GM23338 (cell line): ENCODE measurements at regions not wholly inside any gene's neighbourhood (a gene's known extent, or its start where the extent isn't known, plus 50 kb on each side); places are given as distances from the start of the nearest gene placed in this dataset.

Experiments used
- CREB1 ChIP-seq: fragments of 250-450 bp; sonication (Bioruptor Pico); IDR thresholded peaks from 2 replicates; pipeline ENCODE4 v1.5.0; 2020; ENCODE audit warnings: low read depth, mild to moderate bottlenecking, moderate library complexity
- CTCF ChIP-seq, 2 experiments: fragments of 200-600 bp in 1 of 2; sonication (generic) in 1 of 2; conservative IDR thresholded peaks; 2 replicates each; pipeline versions ENCODE4 v1.5.1 to v1.6.1; 2016 to 2017; ENCODE audit warnings: antibody characterized with exemption in 2 of 2, low read depth in 2 of 2, mild to moderate bottlenecking in 2 of 2, moderate library complexity in 1 of 2
- EZH2 ChIP-seq: fragments of 200-600 bp; sonication (generic); IDR thresholded peaks from one replicate; pipeline ENCODE4 v1.8.0; 2017; ENCODE audit warnings: antibody characterized with exemption, mild to moderate bottlenecking, low read depth; ENCODE audit not compliant: unreplicated experiment
- EZH2phosphoT487 ChIP-seq: fragments of 200-600 bp; sonication (generic); IDR thresholded peaks from one replicate; pipeline ENCODE4 v1.8.1; 2018; ENCODE audit warnings: antibody characterized with exemption; ENCODE audit not compliant: unreplicated experiment
- JUNB ChIP-seq: IDR thresholded peaks from one replicate; pipeline ENCODE4 v1.6.1; 2016; ENCODE audit warnings: antibody characterized with exemption; ENCODE audit not compliant: unreplicated experiment
- NANOG ChIP-seq: IDR thresholded peaks from 2 replicates; pipeline ENCODE4 v1.6.1; 2016; ENCODE audit warnings: antibody characterized with exemption, borderline replicate concordance
- POLR2AphosphoS5 ChIP-seq: IDR thresholded peaks from 2 replicates; pipeline ENCODE4 v1.6.1; 2016; ENCODE audit warnings: antibody characterized with exemption, low read depth
- ZNF114 ChIP-seq: fragments of 250-450 bp; sonication (Bioruptor Pico); IDR thresholded peaks from 2 replicates; pipeline ENCODE4 v1.5.0; 2020; ENCODE audit warnings: mild to moderate bottlenecking, moderate library complexity
- ZNF331 ChIP-seq: fragments of 250-450 bp; sonication (Bioruptor Pico); IDR thresholded peaks from 2 replicates; pipeline ENCODE4 v1.5.0; 2020; ENCODE audit warnings: low read depth, mild to moderate bottlenecking, moderate library complexity
- TF ChIP-seq, protein P1 (sequence below): IDR thresholded peaks from one replicate; pipeline ENCODE4 v1.6.1; 2018; ENCODE audit warnings: antibody characterized with exemption; ENCODE audit not compliant: unreplicated experiment

DNA sequence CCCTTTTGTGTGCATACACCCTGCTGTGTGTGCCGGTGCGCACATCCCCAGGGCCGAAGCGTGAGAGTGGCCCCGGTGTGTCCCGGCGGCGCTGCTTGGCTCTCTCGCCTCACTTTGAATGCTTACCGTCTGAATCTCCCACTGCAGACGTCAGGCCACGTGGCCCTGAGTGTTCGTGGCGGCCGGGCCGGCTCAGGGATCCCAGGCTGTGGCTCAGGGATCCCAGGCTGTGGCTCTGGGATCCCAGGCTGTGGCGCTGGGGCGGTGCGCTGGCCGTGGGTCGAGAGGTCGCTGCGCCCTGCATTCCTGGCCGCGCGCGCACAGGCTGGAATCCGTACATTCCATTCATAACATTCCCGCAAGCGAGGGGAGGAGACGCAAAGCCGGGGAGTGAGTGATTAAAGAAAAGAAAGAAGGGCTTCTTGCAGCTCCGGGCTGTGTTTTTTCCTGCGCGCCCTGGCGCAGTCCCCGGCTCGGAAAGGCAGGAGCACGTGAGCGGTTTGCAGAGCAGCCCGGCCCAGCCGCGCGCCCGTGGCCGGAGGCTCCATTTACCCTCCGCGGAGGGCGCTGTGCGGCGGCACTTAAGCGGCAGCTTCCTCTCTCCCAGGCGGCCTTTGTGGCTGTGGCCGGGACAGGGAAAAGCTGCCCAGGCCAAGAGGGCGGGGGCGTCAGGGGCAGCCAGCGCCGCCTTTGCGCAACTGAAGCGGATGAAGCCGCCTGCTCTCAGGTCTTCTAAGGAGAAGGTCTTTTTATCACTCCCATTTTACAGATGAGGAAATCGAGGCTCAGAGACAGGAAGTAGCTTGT lies 87.0 kb upstream of the ALDH1L1 start:
- peak in 1 of 2 experiments; percentile 29; a peak in 1 of 4 replicates for TF ChIP-seq CTCF (conservative IDR thresholded peaks at IDR 0.05; ENCODE audit: low read depth in 2 of 2)
- TF ChIP-seq POLR2AphosphoS5, result peak; percentile 12; the same call in 1 of the 2 replicates
- TF ChIP-seq EZH2, result no peak
- no peak for TF ChIP-seq NANOG
- no peak for TF ChIP-seq EZH2phosphoT487
- TF ChIP-seq ZNF331 (CRISPR knock-in tag), result no peak
- TF ChIP-seq JUNB, result no peak
- TF ChIP-seq CREB1 (CRISPR knock-in tag), result no peak
- TF ChIP-seq, protein P1, sequence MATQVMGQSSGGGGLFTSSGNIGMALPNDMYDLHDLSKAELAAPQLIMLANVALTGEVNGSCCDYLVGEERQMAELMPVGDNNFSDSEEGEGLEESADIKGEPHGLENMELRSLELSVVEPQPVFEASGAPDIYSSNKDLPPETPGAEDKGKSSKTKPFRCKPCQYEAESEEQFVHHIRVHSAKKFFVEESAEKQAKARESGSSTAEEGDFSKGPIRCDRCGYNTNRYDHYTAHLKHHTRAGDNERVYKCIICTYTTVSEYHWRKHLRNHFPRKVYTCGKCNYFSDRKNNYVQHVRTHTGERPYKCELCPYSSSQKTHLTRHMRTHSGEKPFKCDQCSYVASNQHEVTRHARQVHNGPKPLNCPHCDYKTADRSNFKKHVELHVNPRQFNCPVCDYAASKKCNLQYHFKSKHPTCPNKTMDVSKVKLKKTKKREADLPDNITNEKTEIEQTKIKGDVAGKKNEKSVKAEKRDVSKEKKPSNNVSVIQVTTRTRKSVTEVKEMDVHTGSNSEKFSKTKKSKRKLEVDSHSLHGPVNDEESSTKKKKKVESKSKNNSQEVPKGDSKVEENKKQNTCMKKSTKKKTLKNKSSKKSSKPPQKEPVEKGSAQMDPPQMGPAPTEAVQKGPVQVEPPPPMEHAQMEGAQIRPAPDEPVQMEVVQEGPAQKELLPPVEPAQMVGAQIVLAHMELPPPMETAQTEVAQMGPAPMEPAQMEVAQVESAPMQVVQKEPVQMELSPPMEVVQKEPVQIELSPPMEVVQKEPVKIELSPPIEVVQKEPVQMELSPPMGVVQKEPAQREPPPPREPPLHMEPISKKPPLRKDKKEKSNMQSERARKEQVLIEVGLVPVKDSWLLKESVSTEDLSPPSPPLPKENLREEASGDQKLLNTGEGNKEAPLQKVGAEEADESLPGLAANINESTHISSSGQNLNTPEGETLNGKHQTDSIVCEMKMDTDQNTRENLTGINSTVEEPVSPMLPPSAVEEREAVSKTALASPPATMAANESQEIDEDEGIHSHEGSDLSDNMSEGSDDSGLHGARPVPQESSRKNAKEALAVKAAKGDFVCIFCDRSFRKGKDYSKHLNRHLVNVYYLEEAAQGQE, result no peak
- TF ChIP-seq ZNF114 (CRISPR knock-in tag), result no peak
